OCI-LY7 (cell line): ENCODE measurements at regions not wholly inside any gene's neighbourhood (a gene's known extent, or its start where the extent isn't known, plus 50 kb on each side); places are given as distances from the start of the nearest gene placed in this dataset.

ENCODE experiments used
- EZH2phosphoT487 ChIP-seq: fragments of 200-600 bp; sonication (generic); IDR thresholded peaks from 2 replicates; pipeline ENCODE4 v1.6.1; 2018; ENCODE audit warnings: low read depth, borderline replicate concordance, mild to moderate bottlenecking, mixed run types, antibody characterized with exemption, low read length, moderate library complexity, mixed read lengths
- TF ChIP-seq, protein P1 (sequence below): fragments of 200-600 bp; sonication (generic); conservative IDR thresholded peaks from 2 replicates; pipeline ENCODE4 v1.5.1; 2014; ENCODE audit warnings: mild to moderate bottlenecking, antibody characterized with exemption, low read length, moderate library complexity, mixed read lengths

DNA sequence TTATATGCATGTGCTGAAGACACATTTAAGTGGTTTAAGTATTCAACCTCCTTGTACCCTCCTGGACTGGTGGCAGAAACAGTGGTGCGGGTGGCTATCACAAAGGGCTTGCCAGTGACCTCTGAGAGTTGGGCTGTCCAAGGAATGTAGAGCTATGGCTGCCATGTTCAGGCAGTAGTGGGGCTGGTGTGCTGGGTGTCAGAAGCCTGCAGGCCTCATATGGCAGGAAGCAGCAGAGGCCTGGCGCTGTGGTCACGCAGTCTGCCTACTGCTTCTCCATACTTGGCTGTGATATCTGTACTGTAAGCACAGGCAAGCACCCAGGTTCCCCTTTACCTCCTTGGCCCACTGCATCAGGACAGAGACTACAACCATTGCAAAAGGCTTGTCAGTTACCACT lies 870.0 kb downstream of the LRRIQ3 start:
- TF ChIP-seq, protein P1, sequence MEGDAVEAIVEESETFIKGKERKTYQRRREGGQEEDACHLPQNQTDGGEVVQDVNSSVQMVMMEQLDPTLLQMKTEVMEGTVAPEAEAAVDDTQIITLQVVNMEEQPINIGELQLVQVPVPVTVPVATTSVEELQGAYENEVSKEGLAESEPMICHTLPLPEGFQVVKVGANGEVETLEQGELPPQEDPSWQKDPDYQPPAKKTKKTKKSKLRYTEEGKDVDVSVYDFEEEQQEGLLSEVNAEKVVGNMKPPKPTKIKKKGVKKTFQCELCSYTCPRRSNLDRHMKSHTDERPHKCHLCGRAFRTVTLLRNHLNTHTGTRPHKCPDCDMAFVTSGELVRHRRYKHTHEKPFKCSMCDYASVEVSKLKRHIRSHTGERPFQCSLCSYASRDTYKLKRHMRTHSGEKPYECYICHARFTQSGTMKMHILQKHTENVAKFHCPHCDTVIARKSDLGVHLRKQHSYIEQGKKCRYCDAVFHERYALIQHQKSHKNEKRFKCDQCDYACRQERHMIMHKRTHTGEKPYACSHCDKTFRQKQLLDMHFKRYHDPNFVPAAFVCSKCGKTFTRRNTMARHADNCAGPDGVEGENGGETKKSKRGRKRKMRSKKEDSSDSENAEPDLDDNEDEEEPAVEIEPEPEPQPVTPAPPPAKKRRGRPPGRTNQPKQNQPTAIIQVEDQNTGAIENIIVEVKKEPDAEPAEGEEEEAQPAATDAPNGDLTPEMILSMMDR, result no peak
- TF ChIP-seq EZH2phosphoT487, result no peak
